ENCODE measurements at regions not wholly inside any gene's neighbourhood (a gene's known extent, or its start where the extent isn't known, plus 50 kb on each side); places are given as distances from the start of the nearest gene placed in this dataset.

GRCh38 chr1:208525417-208525816 is 281.2 kb upstream of the PLXNA2 start:
- H3K4me1 ChIP-seq (ENCODE audit: insufficient read depth, poor library complexity, severe bottlenecking), result no peaks in the 10 kb centered on the region
- no peak overlapping the region for H3K27ac ChIP-seq (ENCODE audit: poor library complexity, severe bottlenecking)
- DNase-seq (ENCODE audit: low spot score) (no peak), ATAC-seq (ENCODE audit: low read depth) (no peak)
- H3K36me3 ChIP-seq (ENCODE audit: low read depth), result no peaks in the 10 kb centered on the region
- H3K4me3 ChIP-seq (ENCODE audit: severe bottlenecking), result no peak overlapping the region
- no peaks in the 10 kb centered on the region for H3K27me3 ChIP-seq (ENCODE audit: insufficient read depth, poor library complexity, severe bottlenecking)
- no peaks in the 10 kb centered on the region for H3K9me3 ChIP-seq (ENCODE audit: severe bottlenecking)
- no peak for TF ChIP-seq CTCF (IDR thresholded peaks at IDR 0.05; ENCODE audit: poor library complexity, severe bottlenecking)

- TF ChIP-seq CTCF (IDR thresholded peaks at IDR 0.05; ENCODE audit: poor library complexity, severe bottlenecking), result no peak
- ATAC-seq (ENCODE audit: low read depth) (no peak), DNase-seq (ENCODE audit: low spot score) (no peak)
- Histone ChIP-seq H3K36me3 (ENCODE audit: low read depth) (no peaks in the 10 kb centered on the region), H3K9me3 (ENCODE audit: severe bottlenecking) (no peaks in the 10 kb centered on the region), H3K4me1 (ENCODE audit: insufficient read depth, poor library complexity, severe bottlenecking) (no peaks in the 10 kb centered on the region), H3K4me3 (ENCODE audit: severe bottlenecking) (no peak overlapping the region), H3K27ac (ENCODE audit: poor library complexity, severe bottlenecking) (no peak overlapping the region), H3K27me3 (ENCODE audit: insufficient read depth, poor library complexity, severe bottlenecking) (no peaks in the 10 kb centered on the region)
Measured at GRCh38 chr1:208526613-208527125, 282.5 kb upstream of the PLXNA2 start.

GRCh38 chr1:208527156-208527555 is 283.0 kb upstream of the PLXNA2 start:
- Histone ChIP-seq H3K27ac (ENCODE audit: poor library complexity, severe bottlenecking) (no peak overlapping the region), H3K27me3 (ENCODE audit: insufficient read depth, poor library complexity, severe bottlenecking) (no peaks in the 10 kb centered on the region), H3K36me3 (ENCODE audit: low read depth) (no peaks in the 10 kb centered on the region), H3K9me3 (ENCODE audit: severe bottlenecking) (no peaks in the 10 kb centered on the region), H3K4me1 (ENCODE audit: insufficient read depth, poor library complexity, severe bottlenecking) (no peaks in the 10 kb centered on the region), H3K4me3 (ENCODE audit: severe bottlenecking) (no peak overlapping the region)
- no peak for TF ChIP-seq CTCF (IDR thresholded peaks at IDR 0.05; ENCODE audit: poor library complexity, severe bottlenecking)
- no peak for DNase-seq (ENCODE audit: low spot score)
- ATAC-seq (ENCODE audit: low read depth), result no peak

GRCh38 chr1:208528578-208529240 is 284.5 kb upstream of the PLXNA2 start:
- H3K27ac ChIP-seq (ENCODE audit: poor library complexity, severe bottlenecking), result no peak overlapping the region
- no peaks in the 10 kb centered on the region for H3K36me3 ChIP-seq (ENCODE audit: low read depth)
- ATAC-seq (ENCODE audit: low read depth) (no peak), DNase-seq (ENCODE audit: low spot score) (no peak)
- no peak overlapping the region for H3K4me3 ChIP-seq (ENCODE audit: severe bottlenecking)
- H3K9me3 ChIP-seq (ENCODE audit: severe bottlenecking), result no peaks in the 10 kb centered on the region
- no peaks in the 10 kb centered on the region for H3K4me1 ChIP-seq (ENCODE audit: insufficient read depth, poor library complexity, severe bottlenecking)
- H3K27me3 ChIP-seq (ENCODE audit: insufficient read depth, poor library complexity, severe bottlenecking), result no peaks in the 10 kb centered on the region
- no peak for TF ChIP-seq CTCF (IDR thresholded peaks at IDR 0.05; ENCODE audit: poor library complexity, severe bottlenecking)

- Histone ChIP-seq H3K4me1 (ENCODE audit: insufficient read depth, poor library complexity, severe bottlenecking) (no peaks in the 10 kb centered on the region), H3K27me3 (ENCODE audit: insufficient read depth, poor library complexity, severe bottlenecking) (no peaks in the 10 kb centered on the region), H3K9me3 (ENCODE audit: severe bottlenecking) (no peaks in the 10 kb centered on the region), H3K36me3 (ENCODE audit: low read depth) (no peaks in the 10 kb centered on the region), H3K4me3 (ENCODE audit: severe bottlenecking) (no peak overlapping the region), H3K27ac (ENCODE audit: poor library complexity, severe bottlenecking) (no peak overlapping the region)
- DNase-seq (ENCODE audit: low spot score) (no peak), ATAC-seq (ENCODE audit: low read depth) (no peak)
- TF ChIP-seq CTCF (IDR thresholded peaks at IDR 0.05; ENCODE audit: poor library complexity, severe bottlenecking), result no peak
Measured at GRCh38 chr1:208531003-208531750, 287.0 kb upstream of the PLXNA2 start.

All from RWPE2 (cell line).